ENCODE measurements at regions not wholly inside any gene's neighbourhood (a gene's known extent, or its start where the extent isn't known, plus 50 kb on each side); places are given as distances from the start of the nearest gene placed in this dataset.

- no peaks in the 10 kb centered on the region for H3K27me3 ChIP-seq
- H3K27ac ChIP-seq, result no peak overlapping the region
- no peak for TF ChIP-seq CTCF (IDR thresholded peaks at IDR 0.05)
- H3K4me3 ChIP-seq, result no peak overlapping the region
- H3K36me3 ChIP-seq, result no peaks in the 10 kb centered on the region
- no peaks in the 10 kb centered on the region for H3K9me3 ChIP-seq
- peaks cover 0 to 8% of the 10 kb centered on the region in 2 donors for H3K4me1 ChIP-seq
- intact Hi-C loops (cut with DNase I), result loop anchor here (5.0 kb wide), 1 partner anchor 57 kb away; no protein-coding TSS in a partner anchor
- DNase-seq (ENCODE audit: low spot score in 2 of 2), result no peak
Measured at GRCh38 chr9:109585796-109586195, 87.7 kb upstream of the PTPN3 start.

GRCh38 chr9:109586993-109587392 lies 88.9 kb upstream of the PTPN3 start:
- no peaks in the 10 kb centered on the region for H3K36me3 ChIP-seq
- peaks cover 0 to 12% of the 10 kb centered on the region in 2 donors for H3K4me1 ChIP-seq
- no peaks in the 10 kb centered on the region for H3K27me3 ChIP-seq
- no peak for DNase-seq (ENCODE audit: low spot score in 2 of 2)
- no peak for TF ChIP-seq CTCF (IDR thresholded peaks at IDR 0.05)
- intact Hi-C loops (cut with DNase I), result loop anchor here (5.0 kb wide), 1 partner anchor 55 kb away; no protein-coding TSS in a partner anchor
- H3K9me3 ChIP-seq, result no peaks in the 10 kb centered on the region
- H3K27ac ChIP-seq, result no peak overlapping the region
- no peak overlapping the region for H3K4me3 ChIP-seq

- H3K27ac ChIP-seq, result peak overlapping the region; percentile 1
- H3K4me3 ChIP-seq, result no peak overlapping the region
- H3K36me3 ChIP-seq, result no peaks in the 10 kb centered on the region
- no peak for TF ChIP-seq CTCF (IDR thresholded peaks at IDR 0.05)
- no peaks in the 10 kb centered on the region for H3K9me3 ChIP-seq
- no peak for DNase-seq (ENCODE audit: low spot score in 2 of 2)
- H3K27me3 ChIP-seq, result no peaks in the 10 kb centered on the region
- H3K4me1 ChIP-seq, result peaks cover 0 to 13% of the 10 kb centered on the region in 2 donors
- intact Hi-C loops (cut with DNase I), result loop anchor here (5.0 kb wide), 1 partner anchor 54 kb away; no protein-coding TSS in a partner anchor
Measured at GRCh38 chr9:109588415-109588814, 90.3 kb upstream of the PTPN3 start.

GRCh38 chr9:109590966-109591365 lies 92.9 kb upstream of the PTPN3 start:
- H3K4me3 ChIP-seq, result no peak overlapping the region
- peak; percentile 50 to 84 for DNase-seq (ENCODE audit: low spot score in 2 of 2)
- H3K27me3 ChIP-seq, result no peaks in the 10 kb centered on the region
- peak in 2 of 3 experiments; percentile 10 for TF ChIP-seq CTCF (IDR thresholded peaks at IDR 0.05)
- intact Hi-C loops (cut with DNase I), result no loop called here
- no peaks in the 10 kb centered on the region for H3K9me3 ChIP-seq
- H3K4me1 ChIP-seq, result peaks cover 0 to 13% of the 10 kb centered on the region in 2 donors
- H3K27ac ChIP-seq, result peak overlapping the region; percentile 71 to 76
- H3K36me3 ChIP-seq, result no peaks in the 10 kb centered on the region

- H3K27me3 ChIP-seq, result no peaks in the 10 kb centered on the region
- peak overlapping the region; percentile 71 to 76 for H3K27ac ChIP-seq
- no peak for DNase-seq (ENCODE audit: low spot score in 2 of 2)
Measured at GRCh38 chr9:109591691-109592090, 93.6 kb upstream of the PTPN3 start.

More at GRCh38 chr9:109591691-109592090, 93.6 kb upstream of the PTPN3 start:
- Histone ChIP-seq H3K4me1 (peaks cover 0 to 13% of the 10 kb centered on the region in 2 donors), H3K4me3 (no peak overlapping the region), H3K9me3 (no peaks in the 10 kb centered on the region), H3K36me3 (no peaks in the 10 kb centered on the region)
- intact Hi-C loops (cut with DNase I), result no loop called here
- TF ChIP-seq CTCF (IDR thresholded peaks at IDR 0.05), result no peak

Data from ascending aorta (tissue), 2 donors.